ENCODE measurements at regions not wholly inside any gene's neighbourhood (a gene's known extent, or its start where the extent isn't known, plus 50 kb on each side); places are given as distances from the start of the nearest gene placed in this dataset.

GRCh38 chr5:154679501-154679900 lies 75.7 kb upstream of the LARP1 start:
- Histone ChIP-seq H3K36me3 (ENCODE audit: control insufficient read depth in 2 of 2, extremely low read depth in 1 of 2, insufficient read depth in 2 of 2, low read length in 2 of 2) (no peaks in the 10 kb centered on the region), H3K79me2 (ENCODE audit: control insufficient read depth, insufficient read depth, low read length) (no peaks in the 10 kb centered on the region), H3K9me3 (replicated peaks; ENCODE audit: control insufficient read depth, insufficient read depth, low read length) (no peaks in the 10 kb centered on the region), H3K9ac (replicated peaks; ENCODE audit: extremely low read depth, insufficient read depth, low read length) (no peak overlapping the region), H3K4me3 (replicated peaks in 1 of 3; ENCODE audit: insufficient read depth in 1 of 3, low read depth in 1 of 3, low read length in 3 of 3) (no peak overlapping the region), H3K4me2 (ENCODE audit: insufficient read depth, low read length) (no peak overlapping the region), H3K27ac (ENCODE audit: insufficient read depth, low read depth, low read length) (no peak overlapping the region), H3K27me3 (ENCODE audit: control insufficient read depth in 2 of 2, insufficient read depth in 2 of 2, low read length in 2 of 2) (no peaks in the 10 kb centered on the region), H2AFZ (ENCODE audit: low read depth, low read length) (no peak overlapping the region), H3K9me1 (replicated peaks; ENCODE audit: control insufficient read depth, extremely low read depth, insufficient read depth, low read length) (no peaks in the 10 kb centered on the region), H3K4me1 (ENCODE audit: control insufficient read depth, extremely low read depth, insufficient read depth, low read length) (peaks cover 8% of the 10 kb centered on the region), H4K20me1 (replicated peaks; ENCODE audit: control insufficient read depth, extremely low read depth, insufficient read depth, low read length) (no peaks in the 10 kb centered on the region)
- no peak for DNase-seq (ENCODE audit: low read depth, low spot score)
- dilution Hi-C loops (cut with MboI; ENCODE audit: extremely low pct_ligation_motif_present, low sequenced_read_pairs) = no loop called here
- CTCF ChIA-PET = no interaction called here
- intact Hi-C loops (cut with micrococcal nuclease) = no loop called here
- BruUV-seq (replicated peaks) = no TSS peak
- no peak for TF ChIP-seq GATA2 (IDR thresholded peaks at IDR 0.05; ENCODE audit: insufficient read depth, insufficient read length, low read depth, low read length)
- TF ChIP-seq MAX (IDR thresholded peaks at IDR 0.05; ENCODE audit: insufficient read depth, insufficient read length) = no peak
- TF ChIP-seq EZH2 (IDR thresholded peaks at IDR 0.05; ENCODE audit: borderline replicate concordance, low read depth, low read length, severe bottlenecking) = no peak
- no peak for TF ChIP-seq POLR2A (IDR thresholded peaks at IDR 0.05; ENCODE audit: low read depth, low read length)
- no peak for FAIRE-seq
- POLR2A ChIA-PET = no interaction called here

- BruUV-seq (replicated peaks) = no TSS peak
- FAIRE-seq (peak; percentile 4), DNase-seq (ENCODE audit: low read depth, low spot score) (no peak)
- H3K9ac ChIP-seq (replicated peaks; ENCODE audit: extremely low read depth, insufficient read depth, low read length) = no peak overlapping the region
- H3K27ac ChIP-seq (ENCODE audit: insufficient read depth, low read depth, low read length) = no peak overlapping the region
- H3K4me3 ChIP-seq (replicated peaks in 1 of 3; ENCODE audit: insufficient read depth in 1 of 3, low read depth in 1 of 3, low read length in 3 of 3) = no peak overlapping the region
- no peak overlapping the region for H3K4me2 ChIP-seq (ENCODE audit: insufficient read depth, low read length)
- no peaks in the 10 kb centered on the region for H3K27me3 ChIP-seq (ENCODE audit: control insufficient read depth in 2 of 2, insufficient read depth in 2 of 2, low read length in 2 of 2)
- H3K9me3 ChIP-seq (replicated peaks; ENCODE audit: control insufficient read depth, insufficient read depth, low read length) = no peaks in the 10 kb centered on the region
- dilution Hi-C loops (cut with MboI; ENCODE audit: extremely low pct_ligation_motif_present, low sequenced_read_pairs) (no loop called here), intact Hi-C loops (cut with micrococcal nuclease) (no loop called here)
- TF ChIP-seq JUN (IDR thresholded peaks at IDR 0.05; ENCODE audit: borderline replicate concordance, insufficient read depth, insufficient read length, low read depth) (no peak), CTCF (IDR thresholded peaks at IDR 0.05; ENCODE audit: extremely low read depth in 1 of 2, insufficient read depth in 1 of 2, low read depth in 1 of 2, low read length in 2 of 2) (no peak), FOS (IDR thresholded peaks at IDR 0.05; ENCODE audit: borderline replicate concordance, insufficient read depth, low read length) (no peak), POLR2AphosphoS5 (IDR thresholded peaks at IDR 0.05; ENCODE audit: insufficient read depth, low read depth, low read length) (no peak), MYC (IDR thresholded peaks at IDR 0.05; ENCODE audit: low read depth, low read length) (no peak), GATA2 (IDR thresholded peaks at IDR 0.05; ENCODE audit: insufficient read depth, insufficient read length, low read depth, low read length) (no peak), MAX (IDR thresholded peaks at IDR 0.05; ENCODE audit: insufficient read depth, insufficient read length) (no peak), EZH2 (IDR thresholded peaks at IDR 0.05; ENCODE audit: borderline replicate concordance, low read depth, low read length, severe bottlenecking) (no peak), POLR2A (IDR thresholded peaks at IDR 0.05; ENCODE audit: low read depth, low read length) (no peak)
- no peaks in the 10 kb centered on the region for H3K9me1 ChIP-seq (replicated peaks; ENCODE audit: control insufficient read depth, extremely low read depth, insufficient read depth, low read length)
- peaks cover under 1% of the 10 kb centered on the region for H3K4me1 ChIP-seq (ENCODE audit: control insufficient read depth, extremely low read depth, insufficient read depth, low read length)
- H4K20me1 ChIP-seq (replicated peaks; ENCODE audit: control insufficient read depth, extremely low read depth, insufficient read depth, low read length) = no peaks in the 10 kb centered on the region
- no peaks in the 10 kb centered on the region for H3K79me2 ChIP-seq (ENCODE audit: control insufficient read depth, insufficient read depth, low read length)
- ChIA-PET CTCF (interaction anchor here (0.6 to 0.7 kb wide), 2 partner anchors 18 to 28 kb away, joined by 3 read pairs; no protein-coding TSS in a partner anchor), POLR2A (no interaction called here)
- H3K36me3 ChIP-seq (ENCODE audit: control insufficient read depth in 2 of 2, extremely low read depth in 1 of 2, insufficient read depth in 2 of 2, low read length in 2 of 2) = no peaks in the 10 kb centered on the region
- no peak overlapping the region for H2AFZ ChIP-seq (ENCODE audit: low read depth, low read length)
These were observed 77.3 kb upstream of the LARP1 start for GRCh38 chr5:154677921-154678320.

Data from endothelial cell of umbilical vein (primary cell).